Erythroblast (primary cell): ENCODE measurements at regions not wholly inside any gene's neighbourhood (a gene's known extent, or its start where the extent isn't known, plus 50 kb on each side); places are given as distances from the start of the nearest gene placed in this dataset.

ENCODE experiments used
- GATA1 ChIP-seq: IDR thresholded peaks from 2 replicates; pipeline ENCODE4 v1.6.1; 2011; ENCODE audit warnings: low read depth, mild to moderate bottlenecking, control low read depth, low read length, moderate library complexity
- POLR2A ChIP-seq: IDR thresholded peaks from 2 replicates; pipeline ENCODE4 v1.6.1; 2011; ENCODE audit warnings: mild to moderate bottlenecking, low read length

- TF ChIP-seq POLR2A (no peak), GATA1 (no peak)
These were observed 300.6 kb downstream of the TDRD15 start for GRCh38 chr2:21424375-21424774.
